ENCODE measurements at regions not wholly inside any gene's neighbourhood (a gene's known extent, or its start where the extent isn't known, plus 50 kb on each side); places are given as distances from the start of the nearest gene placed in this dataset.

GRCh38 chr5:117947121-117947520 is 1041.2 kb downstream of the DTWD2 start:
- no peak for DNase-seq (ENCODE audit: low read depth in 2 of 2)

- no peak for DNase-seq (ENCODE audit: low read depth in 2 of 2)
These were observed 1043.1 kb downstream of the DTWD2 start for GRCh38 chr5:117945258-117945657.

GRCh38 chr5:117943541-117943940 is 1044.8 kb downstream of the DTWD2 start:
- no peak for DNase-seq (ENCODE audit: low read depth in 2 of 2)

- DNase-seq (ENCODE audit: low read depth in 2 of 2) = no peak
These were observed 1045.4 kb downstream of the DTWD2 start for GRCh38 chr5:117942861-117943519.

- DNase-seq (ENCODE audit: low read depth in 2 of 2) = no peak
These were observed 1095.1 kb downstream of the DTWD2 start for GRCh38 chr5:117893211-117893610.

GRCh38 chr5:117892360-117892759 is 1096.0 kb downstream of the DTWD2 start:
- no peak for DNase-seq (ENCODE audit: low read depth in 2 of 2)

GRCh38 chr5:117889596-117889995 is 1098.8 kb downstream of the DTWD2 start:
- DNase-seq (ENCODE audit: low read depth in 2 of 2) = no peak

GRCh38 chr5:117888688-117889087 is 1099.7 kb downstream of the DTWD2 start:
- no peak for DNase-seq (ENCODE audit: low read depth in 2 of 2)

GRCh38 chr5:117881426-117882230 is 1106.7 kb downstream of the DTWD2 start:
- DNase-seq (ENCODE audit: low read depth in 2 of 2) = no peak

GRCh38 chr5:117880932-117881331 is 1107.4 kb downstream of the DTWD2 start:
- DNase-seq (ENCODE audit: low read depth in 2 of 2) = no peak

GRCh38 chr5:117877731-117878130 is 1110.6 kb downstream of the DTWD2 start:
- no peak for DNase-seq (ENCODE audit: low read depth in 2 of 2)

- DNase-seq (ENCODE audit: low read depth in 2 of 2) = no peak
These were observed 1115.5 kb downstream of the DTWD2 start for GRCh38 chr5:117872798-117873368.

GRCh38 chr5:117869596-117869995 is 1118.8 kb downstream of the DTWD2 start:
- DNase-seq (ENCODE audit: low read depth in 2 of 2) = no peak

- DNase-seq (ENCODE audit: low read depth in 2 of 2) = no peak
These were observed 1124.6 kb downstream of the DTWD2 start for GRCh38 chr5:117863586-117864296.

GRCh38 chr5:117860550-117860949 is 1127.8 kb downstream of the DTWD2 start:
- no peak for DNase-seq (ENCODE audit: low read depth in 2 of 2)

GRCh38 chr5:117859176-117859575 is 1129.2 kb downstream of the DTWD2 start:
- no peak for DNase-seq (ENCODE audit: low read depth in 2 of 2)

- DNase-seq (ENCODE audit: low read depth in 2 of 2) = no peak
These were observed 1131.6 kb downstream of the DTWD2 start for GRCh38 chr5:117856713-117857112.

GRCh38 chr5:117837786-117838185 is 1150.6 kb downstream of the DTWD2 start:
- no peak for DNase-seq (ENCODE audit: low read depth in 2 of 2)

GRCh38 chr5:117833691-117834090 is 1154.7 kb downstream of the DTWD2 start:
- no peak for DNase-seq (ENCODE audit: low read depth in 2 of 2)

GRCh38 chr5:117829646-117830045 is 1158.7 kb downstream of the DTWD2 start:
- DNase-seq (ENCODE audit: low read depth in 2 of 2) = no peak

- no peak for DNase-seq (ENCODE audit: low read depth in 2 of 2)
These were observed 1174.5 kb downstream of the DTWD2 start for GRCh38 chr5:117813850-117814249.

GRCh38 chr5:117812861-117813260 is 1175.5 kb downstream of the DTWD2 start:
- no peak for DNase-seq (ENCODE audit: low read depth in 2 of 2)

Measured in stimulated activated CD8-positive, alpha-beta memory T cell treated with anti-CD3 and anti-CD28 coated beads, Interleukin-7, amount 100 ng/mL, for 4 hours (primary cell).